ENCODE measurements at regions not wholly inside any gene's neighbourhood (a gene's known extent, or its start where the extent isn't known, plus 50 kb on each side); places are given as distances from the start of the nearest gene placed in this dataset.
"Not testable (repeated sequence)": the region's sequence is repeated elsewhere in the genome, so short reads cannot be mapped to it uniquely, and the experiment has no call there.

DNA sequence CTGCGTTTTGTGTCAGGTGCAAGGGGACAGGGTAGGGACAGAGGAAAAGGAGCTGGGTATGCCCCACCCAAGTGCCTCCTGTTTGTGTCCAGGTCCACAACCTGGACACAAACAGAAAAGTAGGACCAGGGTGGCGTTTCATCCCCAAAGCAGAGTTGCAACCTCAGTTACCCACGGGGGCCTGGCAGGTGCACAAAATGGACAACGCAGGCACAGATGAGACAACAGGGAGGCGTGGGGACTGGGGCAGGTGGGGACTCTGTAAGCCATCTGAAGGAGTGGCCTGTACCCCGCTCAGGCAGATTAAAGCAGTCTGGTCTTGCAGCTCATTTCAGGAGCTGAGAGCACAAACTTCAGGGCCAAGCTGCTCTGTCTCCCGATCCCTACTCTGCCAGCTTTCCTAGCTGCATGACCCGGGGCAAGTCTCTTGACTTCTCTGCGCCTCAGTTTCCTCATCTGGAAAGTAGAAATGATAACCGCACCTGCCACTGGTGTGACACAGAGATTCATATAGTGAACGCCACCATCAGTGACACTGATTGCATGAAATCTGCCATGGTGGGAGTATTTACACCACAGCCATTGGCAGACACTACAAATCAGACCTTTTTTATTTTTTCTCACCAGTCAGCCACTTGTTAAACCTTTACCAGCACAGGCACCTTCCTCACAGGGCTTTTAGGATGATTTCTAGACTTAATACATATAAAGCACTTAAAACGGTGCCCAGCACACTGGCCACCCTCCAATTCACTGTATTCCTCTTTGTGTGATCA, 123.0 kb downstream of the PHETA1 start:
- no peaks in the 10 kb centered on the region for H3K9me3 Mint-ChIP-seq
- no peak overlapping the region for H3K4me3 Mint-ChIP-seq
- H3K27ac Mint-ChIP-seq: no peak overlapping the region
- H3K27me3 Mint-ChIP-seq: no peaks in the 10 kb centered on the region
- H3K36me3 Mint-ChIP-seq: no peaks in the 10 kb centered on the region
- H3K4me1 Mint-ChIP-seq: no peaks in the 10 kb centered on the region

- Mint-ChIP-seq H3K4me1 (no peaks in the 10 kb centered on the region), H3K36me3 (no peaks in the 10 kb centered on the region), H3K27me3 (no peaks in the 10 kb centered on the region), H3K27ac (no peak overlapping the region), H3K9me3 (no peaks in the 10 kb centered on the region), H3K4me3 (no peak overlapping the region)
Observed at GRCh38 chr12:111244673-111245072, 124.2 kb downstream of the PHETA1 start.

DNA sequence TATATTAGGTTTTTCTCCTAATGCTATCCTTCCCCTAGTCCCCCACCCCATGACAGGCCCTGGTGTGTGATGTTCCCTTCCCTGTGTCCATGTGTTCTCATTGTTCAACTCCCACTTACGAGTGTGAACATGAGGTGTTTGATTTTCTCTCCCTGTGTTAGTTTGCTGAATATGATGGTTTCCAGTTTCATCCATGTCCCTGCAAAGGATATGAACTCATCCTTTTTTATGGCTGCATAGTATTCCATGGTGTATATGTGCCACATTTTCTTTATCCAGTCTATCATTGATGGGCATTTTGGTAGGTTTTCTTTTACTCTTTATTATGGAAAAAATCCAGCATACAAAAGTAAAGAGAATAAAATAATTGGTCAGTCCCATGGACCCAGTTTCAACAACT, 126.1 kb downstream of the PHETA1 start:
- H3K27me3 Mint-ChIP-seq, H3K4me1 Mint-ChIP-seq, H3K36me3 Mint-ChIP-seq, H3K4me3 Mint-ChIP-seq, H3K9me3 Mint-ChIP-seq, H3K27ac Mint-ChIP-seq: not testable (repeated sequence)

- Mint-ChIP-seq H3K4me3 (no peak overlapping the region), H3K27me3 (no peaks in the 10 kb centered on the region), H3K27ac (no peak overlapping the region), H3K4me1 (no peaks in the 10 kb centered on the region), H3K36me3 (no peaks in the 10 kb centered on the region), H3K9me3 (no peaks in the 10 kb centered on the region)
Observed at GRCh38 chr12:111242184-111242583, 126.7 kb downstream of the PHETA1 start.

GRCh38 chr12:111240374-111240773, 128.5 kb downstream of the PHETA1 start:
- H3K27ac Mint-ChIP-seq: no peak overlapping the region
- no peak overlapping the region for H3K4me3 Mint-ChIP-seq
- no peaks in the 10 kb centered on the region for H3K9me3 Mint-ChIP-seq
- no peaks in the 10 kb centered on the region for H3K27me3 Mint-ChIP-seq
- H3K4me1 Mint-ChIP-seq: no peaks in the 10 kb centered on the region
- no peaks in the 10 kb centered on the region for H3K36me3 Mint-ChIP-seq

GRCh38 chr12:111239235-111239634, 129.7 kb downstream of the PHETA1 start:
- H3K36me3 Mint-ChIP-seq: peaks cover 2% of the 10 kb centered on the region
- no peak overlapping the region for H3K4me3 Mint-ChIP-seq
- H3K9me3 Mint-ChIP-seq: peaks cover 3% of the 10 kb centered on the region
- peaks cover 2% of the 10 kb centered on the region for H3K27me3 Mint-ChIP-seq
- no peaks in the 10 kb centered on the region for H3K4me1 Mint-ChIP-seq
- no peak overlapping the region for H3K27ac Mint-ChIP-seq

DNA sequence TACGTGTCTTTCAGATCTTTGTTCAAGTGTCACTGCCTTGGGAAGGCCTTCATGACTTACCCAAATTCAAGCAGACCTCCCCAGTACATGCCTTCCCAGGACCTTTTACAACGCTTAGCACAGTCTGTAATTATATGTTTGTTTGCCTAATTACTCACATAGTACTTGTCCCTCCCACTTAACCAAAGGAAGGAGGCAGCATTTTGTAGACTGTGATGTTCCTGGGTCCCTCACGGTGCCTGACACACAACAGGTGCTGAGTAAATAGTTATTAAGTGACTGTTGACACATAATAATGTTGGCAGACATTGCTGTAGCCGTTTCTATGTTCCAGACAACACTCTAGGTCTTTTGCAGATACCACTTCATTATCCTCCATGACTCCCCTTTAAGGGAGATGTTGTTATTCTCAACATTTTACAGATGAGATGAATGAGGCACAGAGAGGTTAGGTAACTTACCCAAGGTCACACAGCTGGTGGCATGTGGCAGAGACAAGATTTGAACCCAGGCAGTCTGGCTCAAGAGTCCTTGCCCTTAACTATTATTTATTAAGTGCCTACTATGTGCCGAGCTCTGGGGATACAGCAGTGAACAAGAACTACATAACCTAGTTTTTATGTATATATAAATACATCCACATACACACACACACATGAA, 130.7 kb downstream of the PHETA1 start:
- Mint-ChIP-seq H3K4me1 (no peaks in the 10 kb centered on the region), H3K27ac (no peak overlapping the region), H3K4me3 (no peak overlapping the region), H3K9me3 (peaks cover 8% of the 10 kb centered on the region), H3K27me3 (peaks cover 2% of the 10 kb centered on the region), H3K36me3 (peaks cover 3% of the 10 kb centered on the region)

DNA sequence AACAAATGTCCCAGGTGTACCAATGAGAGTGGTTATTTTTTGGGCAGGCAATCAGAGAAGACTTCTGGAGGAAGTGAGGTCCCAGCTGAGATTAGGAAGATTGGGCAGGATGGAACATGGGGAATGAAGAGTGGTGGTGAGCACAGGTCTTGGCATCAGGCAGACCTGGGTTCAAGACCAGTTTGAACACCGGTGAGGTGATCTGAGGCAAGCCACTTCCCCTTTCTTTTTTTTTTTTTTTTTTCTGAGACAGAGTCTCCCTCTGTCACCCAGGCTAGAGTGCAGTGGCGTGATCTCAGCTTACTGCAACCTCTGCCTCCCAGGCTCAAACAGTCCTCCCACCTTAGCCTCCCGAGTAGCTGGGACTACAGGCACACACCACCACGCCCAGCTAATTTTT, 134.4 kb downstream of the PHETA1 start:
- not testable (repeated sequence) for H3K36me3 Mint-ChIP-seq, H3K4me1 Mint-ChIP-seq, H3K4me3 Mint-ChIP-seq, H3K27ac Mint-ChIP-seq, H3K9me3 Mint-ChIP-seq, H3K27me3 Mint-ChIP-seq

- H3K27ac Mint-ChIP-seq: no peak overlapping the region
- H3K9me3 Mint-ChIP-seq: peaks cover 10% of the 10 kb centered on the region
- H3K27me3 Mint-ChIP-seq: peaks cover 4% of the 10 kb centered on the region
- H3K36me3 Mint-ChIP-seq: peaks cover 4% of the 10 kb centered on the region
- H3K4me1 Mint-ChIP-seq: no peaks in the 10 kb centered on the region
- no peak overlapping the region for H3K4me3 Mint-ChIP-seq
Observed at GRCh38 chr12:111233786-111234185, 135.1 kb downstream of the PHETA1 start.

DNA sequence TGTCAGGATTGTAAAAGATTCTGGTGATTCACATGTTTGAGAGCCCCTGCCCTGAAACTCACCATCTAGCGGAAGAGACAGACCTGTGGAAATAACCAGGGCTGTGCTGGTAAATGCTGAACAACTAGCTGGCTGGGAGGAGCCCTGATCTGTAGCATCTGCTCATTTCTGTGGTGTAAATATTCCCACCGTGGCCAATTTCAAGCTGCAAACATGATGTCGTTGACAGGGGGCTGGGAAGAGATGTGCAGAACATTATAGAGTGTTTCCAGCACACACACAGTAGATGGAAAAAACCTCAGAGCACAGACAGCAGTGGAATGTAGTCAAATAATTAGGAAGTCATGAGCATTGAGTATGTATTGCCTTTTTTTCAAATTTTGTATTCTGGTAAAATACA, 138.2 kb downstream of the PHETA1 start:
- Mint-ChIP-seq H3K9me3 (peaks cover 10% of the 10 kb centered on the region), H3K27me3 (peaks cover 4% of the 10 kb centered on the region), H3K4me3 (no peak overlapping the region), H3K4me1 (no peaks in the 10 kb centered on the region), H3K27ac (no peak overlapping the region), H3K36me3 (peaks cover 4% of the 10 kb centered on the region)

DNA sequence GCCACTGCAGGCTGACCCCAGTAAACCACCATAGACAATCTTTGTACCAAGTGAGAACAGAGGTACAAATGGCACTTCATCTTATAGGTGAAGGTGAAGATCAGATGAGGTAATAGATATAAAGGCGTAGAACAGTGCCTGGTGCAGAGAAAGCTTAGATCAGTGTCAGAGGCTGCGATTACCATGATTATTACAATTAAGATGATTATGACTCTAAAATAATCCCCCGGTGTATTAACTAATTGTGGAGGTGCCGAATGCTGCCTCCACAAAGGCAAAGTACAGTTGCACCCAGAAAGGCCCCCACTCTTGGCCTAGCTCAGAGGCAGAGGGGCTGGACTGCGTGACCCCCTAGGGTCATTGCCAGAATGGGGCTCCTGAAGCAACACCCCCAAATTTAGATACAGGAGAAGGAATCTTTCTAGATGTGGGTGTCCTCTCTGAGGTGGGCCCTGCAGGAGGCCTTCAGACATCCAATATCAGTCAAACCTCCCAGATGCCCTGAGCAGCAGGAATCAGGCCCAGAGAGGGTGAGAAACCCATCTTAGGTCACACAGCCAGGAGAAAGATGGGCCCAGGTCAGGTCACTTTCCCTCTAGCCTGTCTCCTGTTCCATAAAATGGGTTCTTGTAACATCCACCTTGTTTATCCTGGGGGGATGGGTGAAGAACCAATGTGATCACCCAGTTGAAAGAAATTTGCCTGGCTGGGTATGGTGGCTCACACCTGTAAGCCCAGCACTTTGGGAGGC, 139.8 kb downstream of the PHETA1 start:
- Mint-ChIP-seq H3K9me3 (peaks cover 6% of the 10 kb centered on the region), H3K27ac (no peak overlapping the region), H3K4me1 (peaks cover 7% of the 10 kb centered on the region), H3K4me3 (no peak overlapping the region), H3K36me3 (peaks cover 2% of the 10 kb centered on the region), H3K27me3 (peaks cover 2% of the 10 kb centered on the region)

GRCh38 chr12:111227476-111228420, 141.1 kb downstream of the PHETA1 start:
- H3K4me3 Mint-ChIP-seq: no peak overlapping the region
- no peaks in the 10 kb centered on the region for H3K36me3 Mint-ChIP-seq
- peaks cover 2% of the 10 kb centered on the region for H3K27me3 Mint-ChIP-seq
- H3K27ac Mint-ChIP-seq: no peak overlapping the region
- H3K4me1 Mint-ChIP-seq: peaks cover 7% of the 10 kb centered on the region
- no peaks in the 10 kb centered on the region for H3K9me3 Mint-ChIP-seq

DNA sequence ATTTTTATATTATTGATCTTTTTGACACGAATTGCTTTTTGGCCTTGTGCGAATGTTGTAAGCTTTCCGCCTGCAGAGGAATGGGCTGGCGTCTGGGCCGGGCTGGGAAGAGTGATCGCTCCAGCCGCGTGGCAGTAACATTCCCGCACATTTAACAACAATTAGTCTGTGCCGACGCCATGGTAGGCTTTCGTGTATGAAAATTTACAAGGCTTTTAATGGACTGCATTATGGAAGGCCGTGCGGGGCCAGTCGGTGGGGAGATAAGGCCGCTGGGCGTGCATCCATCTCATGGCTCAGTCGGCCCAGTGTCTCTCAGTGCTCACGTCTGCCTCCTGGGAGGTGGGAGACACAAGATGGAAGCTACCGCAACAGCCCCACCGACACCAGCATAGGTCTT, 142.2 kb downstream of the PHETA1 start:
- no peaks in the 10 kb centered on the region for H3K36me3 Mint-ChIP-seq
- H3K27me3 Mint-ChIP-seq: peaks cover 2% of the 10 kb centered on the region
- no peak overlapping the region for H3K27ac Mint-ChIP-seq
- H3K4me1 Mint-ChIP-seq: peaks cover 7% of the 10 kb centered on the region
- no peaks in the 10 kb centered on the region for H3K9me3 Mint-ChIP-seq
- no peak overlapping the region for H3K4me3 Mint-ChIP-seq

GRCh38 chr12:111225307-111225706, 143.6 kb downstream of the PHETA1 start:
- Mint-ChIP-seq H3K27ac (no peak overlapping the region), H3K9me3 (no peaks in the 10 kb centered on the region)

More at GRCh38 chr12:111225307-111225706, 143.6 kb downstream of the PHETA1 start:
- peaks cover 7% of the 10 kb centered on the region for H3K4me1 Mint-ChIP-seq
- H3K4me3 Mint-ChIP-seq: no peak overlapping the region
- H3K27me3 Mint-ChIP-seq: no peaks in the 10 kb centered on the region
- no peaks in the 10 kb centered on the region for H3K36me3 Mint-ChIP-seq

All from activated naive CD4-positive, alpha-beta T cell treated with anti-CD3 and anti-CD28 coated beads, Interleukin-2, amount 50 U/mL, for 24 hours (primary cell).